GM12878 (cell line): ENCODE measurements at regions not wholly inside any gene's neighbourhood (a gene's known extent, or its start where the extent isn't known, plus 50 kb on each side); places are given as distances from the start of the nearest gene placed in this dataset.

Experiments
- ATAC-seq: fragments of 200-7000 bp; cut with Tn5 transposase; 3 replicates; pipeline ENCODE4 v1.9.1; 2020; ENCODE audit warnings: mild to moderate bottlenecking, moderate library complexity
- BruUV-seq: library from RNA; stranded (reverse); fragments of 400-500 nt; replicated peaks from 2 replicates; lab custom pipeline; 2021; lab: Mats Ljungman, UMichigan
- CTCF ChIA-PET: fragments of 300-600 bp; sonication (Branson Sonifier 250); formaldehyde crosslinking; extraction: SDS; loops from one replicate; lab custom pipeline; 2021; ENCODE audit warnings: inconsistent platforms; lab: Yijun Ruan, JAX
- POLR2A ChIA-PET: fragments of 350-600 bp; formaldehyde crosslinking; extraction: SDS; loops from one replicate; lab custom pipeline; 2021; ENCODE audit warnings: inconsistent platforms; lab: Charles Lee
- RAD21 ChIA-PET: fragments of 300-600 bp; sonication (Branson Sonifier 250); formaldehyde crosslinking; loops from one replicate; lab custom pipeline; 2023; ENCODE audit warnings: antibody characterized with exemption; ENCODE audit not compliant: unreplicated experiment; lab: Charles Lee
- SMC1A ChIA-PET: fragments of 300-600 bp; sonication (Branson Sonifier 250); formaldehyde crosslinking; loops from one replicate; lab custom pipeline; 2023; ENCODE audit not compliant: unreplicated experiment, uncharacterized antibody; lab: Charles Lee
- DNase-seq: peaks from one replicate; pipeline ENCODE4 v3.0.0-alpha.2; 2011; ENCODE audit warnings: low read depth, low spot score
- FAIRE-seq: peaks from 3 replicates; lab custom pipeline; 2011; peaks lifted over from hg19 to GRCh38; lab: Jason Lieb, UNC
- H2AFZ ChIP-seq: 2 replicates; pipeline ENCODE4 v1.6.0; 2011; ENCODE audit warnings: low read depth, low read length, control low read depth; ENCODE audit not compliant: control insufficient read depth
- H3K27ac ChIP-seq: 2 replicates; pipeline ENCODE4 v1.5.1; 2011; ENCODE audit warnings: control low read depth; ENCODE audit not compliant: control insufficient read depth, insufficient read depth
- H3K27me3 ChIP-seq, 2 experiments: replicated peaks in 1 of 2; 2 replicates each; pipeline versions ENCODE4 v1.6.0 to v1.6.1; 2011; ENCODE audit warnings: low read length in 1 of 2; ENCODE audit not compliant: control insufficient read depth in 2 of 2, insufficient read depth in 2 of 2
- H3K36me3 ChIP-seq, 2 experiments: 2 replicates each; pipeline ENCODE4 v1.5.1; 2011; ENCODE audit warnings: low read length in 1 of 2; ENCODE audit not compliant: control insufficient read depth in 2 of 2, insufficient read depth in 2 of 2
- H3K4me1 ChIP-seq: 2 replicates; pipeline ENCODE4 v1.6.1; 2011; ENCODE audit warnings: mild to moderate bottlenecking, low read length, moderate library complexity, mixed read lengths; ENCODE audit not compliant: control insufficient read depth, insufficient read depth
- H3K4me2 ChIP-seq: 2 replicates; pipeline ENCODE4 v1.6.0; 2011; ENCODE audit warnings: control low read depth; ENCODE audit not compliant: control insufficient read depth, insufficient read depth
- H3K4me3 ChIP-seq: fragments of 200-600 bp; sonication (generic); 2 replicates; pipeline ENCODE4 v1.5.1; 2016
- H3K79me2 ChIP-seq: 2 replicates; pipeline ENCODE4 v1.6.0; 2011; ENCODE audit warnings: low read length; ENCODE audit not compliant: control insufficient read depth, insufficient read depth
- H3K9ac ChIP-seq: 2 replicates; pipeline ENCODE4 v1.8.0; 2011; ENCODE audit warnings: low read length, control low read depth, mixed read lengths; ENCODE audit not compliant: control insufficient read depth, insufficient read depth
- H3K9me3 ChIP-seq: replicated peaks from 3 replicates; pipeline ENCODE4 v1.5.1; 2011; ENCODE audit warnings: mild to moderate bottlenecking, low read length; ENCODE audit not compliant: control insufficient read depth, insufficient read depth
- H4K20me1 ChIP-seq: 2 replicates; pipeline ENCODE4 v1.6.0; 2011; ENCODE audit not compliant: control insufficient read depth, insufficient read depth
- BACH1 ChIP-seq: fragments of 450-650 bp; IDR thresholded peaks from 2 replicates; pipeline ENCODE4 v1.6.1; 2017; ENCODE audit warnings: mild to moderate bottlenecking, borderline replicate concordance
- CHD4 ChIP-seq: fragments of 200-600 bp; sonication (generic); IDR thresholded peaks from 2 replicates; pipeline ENCODE4 v1.6.1; 2016; ENCODE audit warnings: mild to moderate bottlenecking
- FOS ChIP-seq: IDR thresholded peaks from 3 replicates; pipeline ENCODE4 v1.6.1; 2011; ENCODE audit warnings: borderline replicate concordance; ENCODE audit not compliant: insufficient read length; ENCODE audit errors: extremely low read depth
- GATAD2B ChIP-seq: fragments of 450-650 bp; conservative IDR thresholded peaks from 2 replicates; pipeline ENCODE4 v1.6.1; 2017; ENCODE audit warnings: low read depth, mild to moderate bottlenecking, moderate library complexity
- HDAC2 ChIP-seq: fragments of 200-600 bp; sonication (generic); IDR thresholded peaks from 2 replicates; pipeline ENCODE4 v1.6.1; 2017
- IKZF2 ChIP-seq, 2 experiments: fragments of 450-650 bp; IDR thresholded peaks; 2 replicates each; pipeline ENCODE4 v1.6.1; 2017; ENCODE audit warnings: mild to moderate bottlenecking in 2 of 2, moderate library complexity in 2 of 2
- MEF2A ChIP-seq: IDR thresholded peaks from 2 replicates; pipeline ENCODE4 v1.6.1; 2011; ENCODE audit warnings: low read depth, mild to moderate bottlenecking, low read length, moderate library complexity; ENCODE audit not compliant: insufficient read depth
- SP1 ChIP-seq: IDR thresholded peaks from one replicate; pipeline ENCODE4 v1.6.1; 2011; ENCODE audit warnings: low read depth, low read length
- SRF ChIP-seq, 2 experiments: IDR thresholded peaks; 2 replicates each; pipeline ENCODE4 v1.6.1; 2011; ENCODE audit warnings: low read depth in 2 of 2, low read length in 2 of 2, mild to moderate bottlenecking in 1 of 2, moderate library complexity in 1 of 2
- TBL1XR1 ChIP-seq: IDR thresholded peaks from 2 replicates; pipeline ENCODE4 v1.6.1; 2012; ENCODE audit warnings: low read depth, low read length, improper control_type of control experiment
- TCF7 ChIP-seq: IDR thresholded peaks from 2 replicates; pipeline ENCODE4 v1.6.1; 2014; ENCODE audit warnings: antibody characterized with exemption, borderline replicate concordance
- ZZZ3 ChIP-seq: IDR thresholded peaks from 2 replicates; pipeline ENCODE4 v1.6.1; 2011; ENCODE audit warnings: low read depth; ENCODE audit not compliant: control insufficient read depth, insufficient read length
- WGBS: methylation state at CpG from one replicate; pipeline ENCODE4 v1.1.6; 2016; ENCODE audit warnings: low lambda C conversion rate; ENCODE audit not compliant: insufficient replicate concordance, insufficient coverage; ENCODE audit errors: missing lambda C conversion rate; 5-methylcytosine and 5-hydroxymethylcytosine counted together
- in situ Hi-C: fragments of 300-500 bp; cut with MboI; formaldehyde crosslinking; loops from 9 replicates; pipeline ENCODE4 v1.14.3; 2018; ENCODE audit warnings: mixed read lengths
- intact Hi-C: fragments of 100-400 bp; cut with micrococcal nuclease; formaldehyde crosslinking; loops from one replicate; pipeline ENCODE4 v1.14.2; 2022; ENCODE audit not compliant: unreplicated experiment
- TF ChIP-seq, protein P1 (sequence below): fragments of 450-650 bp; IDR thresholded peaks from 2 replicates; pipeline ENCODE4 v1.6.1; 2014; ENCODE audit warnings: mild to moderate bottlenecking
- TF ChIP-seq, protein P2 (sequence below): fragments of 450-650 bp; IDR thresholded peaks from 2 replicates; pipeline ENCODE4 v1.6.1; 2017; ENCODE audit warnings: low read depth, mild to moderate bottlenecking, moderate library complexity
- TF ChIP-seq, protein P3 (sequence below): fragments of 450-650 bp; IDR thresholded peaks from 2 replicates; pipeline ENCODE4 v1.6.1; 2017; ENCODE audit warnings: borderline replicate concordance
- TF ChIP-seq, protein P4 (sequence below): fragments of 450-650 bp; IDR thresholded peaks from 2 replicates; pipeline ENCODE4 v1.6.1; 2017; ENCODE audit warnings: mild to moderate bottlenecking, moderate library complexity
- TF ChIP-seq, protein P5 (sequence below): IDR thresholded peaks from 2 replicates; pipeline ENCODE4 v1.6.1; 2011; ENCODE audit warnings: borderline replicate concordance, low read depth, mild to moderate bottlenecking, moderate library complexity, mixed read lengths, low read length; ENCODE audit not compliant: insufficient read depth; ENCODE audit errors: extremely low read length

DNA sequence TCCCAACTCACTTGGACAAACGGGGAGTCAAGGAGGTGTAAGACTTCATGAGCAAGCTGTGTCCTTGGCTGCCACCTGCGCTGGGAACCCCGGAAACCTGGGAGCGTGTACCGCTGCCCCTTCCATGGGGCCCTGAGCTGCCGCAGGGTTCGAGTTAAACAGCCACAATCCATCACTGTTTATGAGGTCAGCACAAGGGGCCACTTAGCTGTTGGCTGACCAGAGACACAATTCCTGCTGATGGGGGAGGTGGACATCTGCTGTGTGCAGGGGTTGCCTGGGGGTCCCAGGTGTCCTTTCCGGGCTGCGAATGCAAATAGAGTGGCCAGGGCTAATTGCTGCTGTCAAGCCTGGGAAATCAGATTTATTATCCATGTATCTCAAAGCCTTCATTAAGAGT, 549.3 kb downstream of the BRD1 start:
- no peaks in the 10 kb centered on the region for H3K79me2 ChIP-seq
- ATAC-seq (no peak), FAIRE-seq (no peak), DNase-seq (no peak)
- no peaks in the 10 kb centered on the region for H4K20me1 ChIP-seq
- TF ChIP-seq, protein P1, sequence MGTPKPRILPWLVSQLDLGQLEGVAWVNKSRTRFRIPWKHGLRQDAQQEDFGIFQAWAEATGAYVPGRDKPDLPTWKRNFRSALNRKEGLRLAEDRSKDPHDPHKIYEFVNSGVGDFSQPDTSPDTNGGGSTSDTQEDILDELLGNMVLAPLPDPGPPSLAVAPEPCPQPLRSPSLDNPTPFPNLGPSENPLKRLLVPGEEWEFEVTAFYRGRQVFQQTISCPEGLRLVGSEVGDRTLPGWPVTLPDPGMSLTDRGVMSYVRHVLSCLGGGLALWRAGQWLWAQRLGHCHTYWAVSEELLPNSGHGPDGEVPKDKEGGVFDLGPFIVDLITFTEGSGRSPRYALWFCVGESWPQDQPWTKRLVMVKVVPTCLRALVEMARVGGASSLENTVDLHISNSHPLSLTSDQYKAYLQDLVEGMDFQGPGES: no peak
- TF ChIP-seq MEF2A (no peak), HDAC2 (no peak), IKZF2 (IDR thresholded peaks at IDR 0.05) (no peak), SRF (IDR thresholded peaks at IDR 0.05; ENCODE audit: low read depth in 2 of 2, low read length in 2 of 2) (no peak), SP1 (no peak), CHD4 (no peak), BACH1 (no peak), TCF7 (no peak), ZZZ3 (no peak), TBL1XR1 (no peak), FOS (no peak), GATAD2B (no peak)
- TF ChIP-seq, protein P2, sequence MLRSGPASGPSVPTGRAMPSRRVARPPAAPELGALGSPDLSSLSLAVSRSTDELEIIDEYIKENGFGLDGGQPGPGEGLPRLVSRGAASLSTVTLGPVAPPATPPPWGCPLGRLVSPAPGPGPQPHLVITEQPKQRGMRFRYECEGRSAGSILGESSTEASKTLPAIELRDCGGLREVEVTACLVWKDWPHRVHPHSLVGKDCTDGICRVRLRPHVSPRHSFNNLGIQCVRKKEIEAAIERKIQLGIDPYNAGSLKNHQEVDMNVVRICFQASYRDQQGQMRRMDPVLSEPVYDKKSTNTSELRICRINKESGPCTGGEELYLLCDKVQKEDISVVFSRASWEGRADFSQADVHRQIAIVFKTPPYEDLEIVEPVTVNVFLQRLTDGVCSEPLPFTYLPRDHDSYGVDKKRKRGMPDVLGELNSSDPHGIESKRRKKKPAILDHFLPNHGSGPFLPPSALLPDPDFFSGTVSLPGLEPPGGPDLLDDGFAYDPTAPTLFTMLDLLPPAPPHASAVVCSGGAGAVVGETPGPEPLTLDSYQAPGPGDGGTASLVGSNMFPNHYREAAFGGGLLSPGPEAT: no peak
- TF ChIP-seq, protein P3, sequence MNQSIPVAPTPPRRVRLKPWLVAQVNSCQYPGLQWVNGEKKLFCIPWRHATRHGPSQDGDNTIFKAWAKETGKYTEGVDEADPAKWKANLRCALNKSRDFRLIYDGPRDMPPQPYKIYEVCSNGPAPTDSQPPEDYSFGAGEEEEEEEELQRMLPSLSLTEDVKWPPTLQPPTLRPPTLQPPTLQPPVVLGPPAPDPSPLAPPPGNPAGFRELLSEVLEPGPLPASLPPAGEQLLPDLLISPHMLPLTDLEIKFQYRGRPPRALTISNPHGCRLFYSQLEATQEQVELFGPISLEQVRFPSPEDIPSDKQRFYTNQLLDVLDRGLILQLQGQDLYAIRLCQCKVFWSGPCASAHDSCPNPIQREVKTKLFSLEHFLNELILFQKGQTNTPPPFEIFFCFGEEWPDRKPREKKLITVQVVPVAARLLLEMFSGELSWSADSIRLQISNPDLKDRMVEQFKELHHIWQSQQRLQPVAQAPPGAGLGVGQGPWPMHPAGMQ: no peak
- TF ChIP-seq, protein P4, sequence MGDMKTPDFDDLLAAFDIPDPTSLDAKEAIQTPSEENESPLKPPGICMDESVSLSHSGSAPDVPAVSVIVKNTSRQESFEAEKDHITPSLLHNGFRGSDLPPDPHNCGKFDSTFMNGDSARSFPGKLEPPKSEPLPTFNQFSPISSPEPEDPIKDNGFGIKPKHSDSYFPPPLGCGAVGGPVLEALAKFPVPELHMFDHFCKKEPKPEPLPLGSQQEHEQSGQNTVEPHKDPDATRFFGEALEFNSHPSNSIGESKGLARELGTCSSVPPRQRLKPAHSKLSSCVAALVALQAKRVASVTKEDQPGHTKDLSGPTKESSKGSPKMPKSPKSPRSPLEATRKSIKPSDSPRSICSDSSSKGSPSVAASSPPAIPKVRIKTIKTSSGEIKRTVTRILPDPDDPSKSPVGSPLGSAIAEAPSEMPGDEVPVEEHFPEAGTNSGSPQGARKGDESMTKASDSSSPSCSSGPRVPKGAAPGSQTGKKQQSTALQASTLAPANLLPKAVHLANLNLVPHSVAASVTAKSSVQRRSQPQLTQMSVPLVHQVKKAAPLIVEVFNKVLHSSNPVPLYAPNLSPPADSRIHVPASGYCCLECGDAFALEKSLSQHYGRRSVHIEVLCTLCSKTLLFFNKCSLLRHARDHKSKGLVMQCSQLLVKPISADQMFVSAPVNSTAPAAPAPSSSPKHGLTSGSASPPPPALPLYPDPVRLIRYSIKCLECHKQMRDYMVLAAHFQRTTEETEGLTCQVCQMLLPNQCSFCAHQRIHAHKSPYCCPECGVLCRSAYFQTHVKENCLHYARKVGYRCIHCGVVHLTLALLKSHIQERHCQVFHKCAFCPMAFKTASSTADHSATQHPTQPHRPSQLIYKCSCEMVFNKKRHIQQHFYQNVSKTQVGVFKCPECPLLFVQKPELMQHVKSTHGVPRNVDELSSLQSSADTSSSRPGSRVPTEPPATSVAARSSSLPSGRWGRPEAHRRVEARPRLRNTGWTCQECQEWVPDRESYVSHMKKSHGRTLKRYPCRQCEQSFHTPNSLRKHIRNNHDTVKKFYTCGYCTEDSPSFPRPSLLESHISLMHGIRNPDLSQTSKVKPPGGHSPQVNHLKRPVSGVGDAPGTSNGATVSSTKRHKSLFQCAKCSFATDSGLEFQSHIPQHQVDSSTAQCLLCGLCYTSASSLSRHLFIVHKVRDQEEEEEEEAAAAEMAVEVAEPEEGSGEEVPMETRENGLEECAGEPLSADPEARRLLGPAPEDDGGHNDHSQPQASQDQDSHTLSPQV: no peak
- TF ChIP-seq, protein P5, sequence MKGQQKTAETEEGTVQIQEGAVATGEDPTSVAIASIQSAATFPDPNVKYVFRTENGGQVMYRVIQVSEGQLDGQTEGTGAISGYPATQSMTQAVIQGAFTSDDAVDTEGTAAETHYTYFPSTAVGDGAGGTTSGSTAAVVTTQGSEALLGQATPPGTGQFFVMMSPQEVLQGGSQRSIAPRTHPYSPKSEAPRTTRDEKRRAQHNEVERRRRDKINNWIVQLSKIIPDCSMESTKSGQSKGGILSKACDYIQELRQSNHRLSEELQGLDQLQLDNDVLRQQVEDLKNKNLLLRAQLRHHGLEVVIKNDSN: no peak
- no peaks in the 10 kb centered on the region for H3K4me1 ChIP-seq
- no TSS peak for BruUV-seq
- in situ Hi-C loops (no loop called here), intact Hi-C loops (no loop called here)
- H3K9me3 ChIP-seq: no peaks in the 10 kb centered on the region; the same call in 2 of the 3 replicates
- no peak overlapping the region for H3K27ac ChIP-seq
- ChIA-PET SMC1A (no interaction called here), POLR2A (no interaction called here), RAD21 (no interaction called here), CTCF (no interaction called here)
- no peak overlapping the region for H2AFZ ChIP-seq
- 50% methylated on average over 9 of the region's 9 CpGs for WGBS
- H3K27me3 ChIP-seq: no peaks in the 10 kb centered on the region; a peak in 1 of 4 replicates
- no peaks in the 10 kb centered on the region for H3K36me3 ChIP-seq
- no peak overlapping the region for H3K4me2 ChIP-seq
- H3K9ac ChIP-seq: no peak overlapping the region
- no peak overlapping the region for H3K4me3 ChIP-seq
